Mucosa of stomach (tissue), 1 donor: ENCODE measurements at regions not wholly inside any gene's neighbourhood (a gene's known extent, or its start where the extent isn't known, plus 50 kb on each side); places are given as distances from the start of the nearest gene placed in this dataset.

Experiments
- H3K27me3 ChIP-seq: one replicate; pipeline ENCODE4 v1.7.0; 2013; ENCODE audit warnings: mild to moderate bottlenecking, low read length; ENCODE audit not compliant: control insufficient read depth, insufficient read depth
- H3K36me3 ChIP-seq: one replicate; pipeline ENCODE4 v1.7.0; 2013; ENCODE audit warnings: low read length; ENCODE audit not compliant: control insufficient read depth, insufficient read depth
- H3K4me1 ChIP-seq: one replicate; pipeline ENCODE4 v1.7.0; 2013; ENCODE audit warnings: mild to moderate bottlenecking, low read length; ENCODE audit not compliant: control insufficient read depth, insufficient read depth
- H3K4me3 ChIP-seq: one replicate; pipeline ENCODE4 v1.7.0; 2013; ENCODE audit warnings: low read length
- H3K9ac ChIP-seq: one replicate; pipeline ENCODE4 v1.7.0; 2013; ENCODE audit warnings: mild to moderate bottlenecking, low read length, moderate library complexity
- H3K9me3 ChIP-seq: one replicate; pipeline ENCODE4 v1.7.0; 2013; ENCODE audit warnings: mild to moderate bottlenecking, low read length, moderate library complexity; ENCODE audit not compliant: control insufficient read depth
- donor health status: Pancreatic carcinoma.

DNA sequence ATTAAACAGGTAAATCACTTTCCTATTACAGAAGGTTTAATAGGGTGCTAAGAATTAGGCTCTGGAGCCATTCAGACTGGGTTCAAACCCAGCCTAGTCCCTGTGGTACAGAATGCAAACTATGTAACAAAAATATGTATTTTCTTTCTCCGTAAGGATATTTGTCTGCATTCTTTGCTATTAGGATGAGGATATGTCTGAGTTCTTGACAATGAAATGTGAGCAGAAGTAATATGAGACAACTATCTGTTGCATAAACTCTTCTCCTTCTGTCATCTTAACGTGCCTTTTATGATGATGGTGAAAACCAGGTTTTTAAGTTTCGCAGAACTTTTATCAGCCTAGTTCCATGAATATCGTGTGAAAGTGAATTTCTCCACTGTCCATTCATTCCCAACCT, 1129.1 kb upstream of the ZEB2 start:
- H3K4me1 ChIP-seq: no peaks in the 10 kb centered on the region
- H3K9me3 ChIP-seq: no peaks in the 10 kb centered on the region
- H3K36me3 ChIP-seq: no peaks in the 10 kb centered on the region
- no peaks in the 10 kb centered on the region for H3K27me3 ChIP-seq
- no peak overlapping the region for H3K9ac ChIP-seq
- H3K4me3 ChIP-seq: no peak overlapping the region

GRCh38 chr2:145644820-145645302, 1124.9 kb upstream of the ZEB2 start:
- Histone ChIP-seq H3K4me3 (no peak overlapping the region), H3K4me1 (no peaks in the 10 kb centered on the region), H3K27me3 (no peaks in the 10 kb centered on the region), H3K9me3 (no peaks in the 10 kb centered on the region), H3K36me3 (no peaks in the 10 kb centered on the region), H3K9ac (no peak overlapping the region)

DNA sequence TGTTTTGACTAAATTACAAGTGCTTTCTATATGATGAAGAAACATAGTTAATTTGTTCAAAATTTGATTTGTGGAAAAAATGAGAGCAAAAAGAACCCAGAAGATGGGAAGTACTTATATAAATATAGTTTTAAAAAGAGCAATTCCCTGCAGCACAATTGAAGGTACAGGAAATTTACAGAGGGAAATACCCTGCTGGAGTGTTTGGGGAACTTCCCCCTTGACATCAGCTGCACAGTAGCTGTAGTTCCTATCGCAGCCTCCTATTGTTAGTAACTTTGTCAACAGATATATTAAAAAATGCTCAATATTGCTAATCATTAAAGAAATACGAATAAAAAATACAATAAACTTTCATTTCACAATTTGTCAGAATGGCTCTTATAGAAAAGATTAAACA, 1118.8 kb upstream of the ZEB2 start:
- Histone ChIP-seq H3K36me3 (no peaks in the 10 kb centered on the region), H3K9me3 (no peaks in the 10 kb centered on the region), H3K4me3 (no peak overlapping the region), H3K9ac (no peak overlapping the region), H3K4me1 (no peaks in the 10 kb centered on the region), H3K27me3 (no peaks in the 10 kb centered on the region)

GRCh38 chr2:145635706-145636427, 1115.9 kb upstream of the ZEB2 start:
- Histone ChIP-seq H3K4me1 (no peaks in the 10 kb centered on the region), H3K36me3 (no peaks in the 10 kb centered on the region), H3K4me3 (no peak overlapping the region), H3K9ac (no peak overlapping the region), H3K9me3 (no peaks in the 10 kb centered on the region), H3K27me3 (no peaks in the 10 kb centered on the region)

DNA sequence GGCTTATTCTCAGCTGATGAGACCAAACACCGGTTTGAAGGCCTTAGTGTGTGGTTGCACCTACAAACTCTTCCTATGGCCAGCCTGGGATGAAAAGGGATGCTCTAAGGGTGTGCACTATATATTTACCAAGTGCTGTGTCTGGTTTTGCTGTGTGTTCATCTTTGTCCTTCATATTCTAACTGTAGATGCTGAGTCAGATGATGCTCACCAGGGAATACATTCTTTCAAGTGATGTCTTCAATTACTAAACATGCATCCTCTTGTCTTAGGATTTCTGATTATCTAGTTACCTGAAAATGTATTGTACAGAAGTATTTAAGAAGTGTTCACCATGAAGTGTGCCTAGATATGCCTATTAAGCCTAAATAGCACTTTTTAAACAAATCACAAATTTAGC, 1111.6 kb upstream of the ZEB2 start:
- Histone ChIP-seq H3K27me3 (no peaks in the 10 kb centered on the region), H3K4me3 (no peak overlapping the region), H3K4me1 (no peaks in the 10 kb centered on the region), H3K9me3 (no peaks in the 10 kb centered on the region), H3K36me3 (no peaks in the 10 kb centered on the region), H3K9ac (no peak overlapping the region)

DNA sequence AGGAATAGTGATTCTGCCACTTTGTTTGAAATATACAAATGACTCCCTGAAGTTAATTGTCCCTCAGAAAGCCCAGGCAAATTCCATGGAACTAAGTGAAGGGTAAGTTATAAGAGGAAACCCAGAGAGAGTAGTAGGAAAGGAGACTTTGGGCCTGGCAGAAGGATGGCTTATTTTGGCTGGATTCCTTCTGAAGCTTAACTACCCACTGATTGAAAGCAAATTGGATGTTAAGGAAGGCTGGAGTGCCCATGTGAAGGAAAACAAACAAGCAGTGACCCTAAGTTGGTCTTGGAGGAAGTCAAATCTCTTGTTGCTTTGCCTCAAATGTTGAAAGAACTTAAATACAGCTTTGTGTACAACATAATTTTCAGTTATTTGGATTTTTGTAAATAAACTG, 1106.4 kb upstream of the ZEB2 start:
- no peaks in the 10 kb centered on the region for H3K27me3 ChIP-seq
- no peak overlapping the region for H3K4me3 ChIP-seq
- no peaks in the 10 kb centered on the region for H3K36me3 ChIP-seq
- no peaks in the 10 kb centered on the region for H3K4me1 ChIP-seq
- no peaks in the 10 kb centered on the region for H3K9me3 ChIP-seq
- no peak overlapping the region for H3K9ac ChIP-seq

DNA sequence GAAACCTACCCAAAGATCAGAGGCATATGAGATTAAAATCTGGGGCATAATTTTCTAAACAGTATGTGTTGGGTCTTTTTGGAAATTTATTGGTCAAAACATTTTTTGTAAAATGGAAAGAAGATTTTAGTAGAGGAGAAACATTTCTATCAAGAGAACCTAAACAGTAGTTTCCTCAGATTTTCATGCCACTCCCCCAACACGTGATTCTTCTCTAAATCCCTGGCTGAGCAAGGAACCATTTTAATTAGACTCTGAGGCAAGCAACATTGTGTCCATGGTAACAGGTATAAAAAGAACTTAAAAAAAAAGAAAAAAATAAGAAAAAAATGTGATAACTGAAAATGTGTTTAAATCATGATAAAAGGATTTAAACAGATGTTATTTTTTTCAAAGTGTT, 1105.2 kb upstream of the ZEB2 start:
- Histone ChIP-seq H3K36me3 (no peaks in the 10 kb centered on the region), H3K27me3 (no peaks in the 10 kb centered on the region), H3K9ac (no peak overlapping the region), H3K4me3 (no peak overlapping the region), H3K4me1 (no peaks in the 10 kb centered on the region), H3K9me3 (no peaks in the 10 kb centered on the region)

DNA sequence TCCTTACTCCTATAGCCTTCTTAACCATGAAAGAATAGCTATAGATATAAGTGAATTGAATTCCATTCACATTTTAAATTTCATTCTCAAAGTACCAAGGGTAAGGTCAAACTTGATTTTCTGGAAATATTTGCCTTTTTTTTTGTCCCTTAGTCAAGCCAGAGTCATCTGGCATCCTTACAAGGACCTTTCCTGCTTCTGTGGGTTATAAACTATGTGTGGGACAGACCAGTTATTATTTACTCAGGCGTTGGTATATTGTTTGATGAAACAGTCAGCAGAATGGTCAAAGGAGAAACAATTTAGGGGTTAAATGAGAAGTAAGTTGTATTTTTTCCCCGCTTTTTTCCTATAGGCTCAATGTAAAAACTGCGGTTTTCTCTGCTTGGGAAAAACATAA, 1103.2 kb upstream of the ZEB2 start:
- no peaks in the 10 kb centered on the region for H3K4me1 ChIP-seq
- no peaks in the 10 kb centered on the region for H3K9me3 ChIP-seq
- no peak overlapping the region for H3K9ac ChIP-seq
- H3K27me3 ChIP-seq: no peaks in the 10 kb centered on the region
- no peaks in the 10 kb centered on the region for H3K36me3 ChIP-seq
- no peak overlapping the region for H3K4me3 ChIP-seq

DNA sequence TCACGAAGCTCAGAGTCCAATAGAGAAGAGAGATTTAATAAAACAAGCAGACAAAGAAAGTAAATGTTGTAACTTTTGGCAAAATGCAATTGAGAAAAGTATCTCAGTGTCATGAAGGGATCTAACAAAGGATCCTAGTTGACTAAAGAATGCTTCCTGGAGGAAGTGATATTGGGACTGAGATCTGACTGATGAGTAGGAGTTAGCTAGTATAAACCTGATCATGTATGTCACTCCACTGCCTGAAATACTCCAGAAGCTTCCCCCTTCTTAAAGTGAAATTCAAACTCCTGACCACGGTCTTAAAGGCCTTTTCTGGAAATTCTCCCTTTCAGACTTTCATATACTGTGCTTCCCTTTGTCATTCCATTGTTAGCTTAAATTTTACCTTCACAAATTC, 1102.4 kb upstream of the ZEB2 start:
- no peak overlapping the region for H3K9ac ChIP-seq
- no peaks in the 10 kb centered on the region for H3K27me3 ChIP-seq
- H3K4me1 ChIP-seq: no peaks in the 10 kb centered on the region
- no peak overlapping the region for H3K4me3 ChIP-seq
- H3K36me3 ChIP-seq: no peaks in the 10 kb centered on the region
- H3K9me3 ChIP-seq: no peaks in the 10 kb centered on the region

DNA sequence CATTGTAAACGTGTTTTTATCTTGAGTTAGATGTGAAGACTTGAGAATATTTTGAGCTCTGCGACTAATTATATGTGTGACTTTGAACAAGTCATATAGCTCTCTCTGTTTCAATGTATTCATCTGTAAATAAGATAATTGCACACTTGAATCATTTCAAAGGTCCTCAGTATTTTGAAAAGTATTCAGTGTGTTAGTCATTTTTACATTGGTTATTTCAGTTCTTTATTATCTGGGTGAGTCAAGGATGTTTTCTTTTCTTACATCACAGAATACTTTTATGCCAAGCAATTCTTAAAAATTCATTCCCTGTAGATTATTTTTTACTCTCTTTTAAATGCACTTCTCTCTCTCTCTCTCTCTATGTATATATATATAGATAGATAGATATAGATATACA, 1098.0 kb upstream of the ZEB2 start:
- Histone ChIP-seq H3K9ac (no peak overlapping the region), H3K4me3 (no peak overlapping the region), H3K4me1 (no peaks in the 10 kb centered on the region), H3K36me3 (no peaks in the 10 kb centered on the region), H3K9me3 (no peaks in the 10 kb centered on the region), H3K27me3 (no peaks in the 10 kb centered on the region)

GRCh38 chr2:145617420-145617819, 1097.5 kb upstream of the ZEB2 start:
- H3K4me1 ChIP-seq: no peaks in the 10 kb centered on the region
- H3K4me3 ChIP-seq: no peak overlapping the region
- H3K9me3 ChIP-seq: no peaks in the 10 kb centered on the region
- H3K9ac ChIP-seq: no peak overlapping the region
- H3K36me3 ChIP-seq: no peaks in the 10 kb centered on the region
- H3K27me3 ChIP-seq: no peaks in the 10 kb centered on the region

- no peaks in the 10 kb centered on the region for H3K4me1 ChIP-seq
- no peaks in the 10 kb centered on the region for H3K36me3 ChIP-seq
- H3K27me3 ChIP-seq: no peaks in the 10 kb centered on the region
- H3K9ac ChIP-seq: no peak overlapping the region
- no peaks in the 10 kb centered on the region for H3K9me3 ChIP-seq
- H3K4me3 ChIP-seq: no peak overlapping the region
These were observed 1095.7 kb upstream of the ZEB2 start for GRCh38 chr2:145615626-145616025.

GRCh38 chr2:145609951-145610350, 1090.0 kb upstream of the ZEB2 start:
- Histone ChIP-seq H3K27me3 (no peaks in the 10 kb centered on the region), H3K9ac (no peak overlapping the region), H3K4me1 (no peaks in the 10 kb centered on the region), H3K4me3 (no peak overlapping the region), H3K36me3 (no peaks in the 10 kb centered on the region), H3K9me3 (no peaks in the 10 kb centered on the region)
